ENCODE measurements at regions not wholly inside any gene's neighbourhood (a gene's known extent, or its start where the extent isn't known, plus 50 kb on each side); places are given as distances from the start of the nearest gene placed in this dataset.

- TF ChIP-seq CTCF (IDR thresholded peaks at IDR 0.05; ENCODE audit: low read depth, low read length, poor library complexity, severe bottlenecking) (no peak), EZH2phosphoT487 (IDR thresholded peaks at IDR 0.05; ENCODE audit: borderline replicate concordance, low read length) (no peak)
Observed at GRCh38 chr11:80778432-80778831, 1337.6 kb upstream of the TENM4 start.
